ENCODE measurements at regions not wholly inside any gene's neighbourhood (a gene's known extent, or its start where the extent isn't known, plus 50 kb on each side); places are given as distances from the start of the nearest gene placed in this dataset.

GRCh38 chr12:24695103-24695502 lies 253.8 kb downstream of the BCAT1 start:
- POLR2A ChIA-PET (ENCODE audit: unreplicated experiment): no interaction called here

More at GRCh38 chr12:24695103-24695502, 253.8 kb downstream of the BCAT1 start:
- Histone ChIP-seq H4K8ac (ENCODE audit: low read depth in 2 of 2, low read length in 2 of 2) (no peak overlapping the region), H3K56ac (ENCODE audit: extremely low read depth, insufficient read depth, low read length) (no peak overlapping the region), H3K4me3 (ENCODE audit: insufficient read depth, low read depth, low read length) (no peak overlapping the region), H3K9me3 (ENCODE audit: control insufficient read depth, insufficient read depth, low read length) (no peaks in the 10 kb centered on the region), H3K23ac (ENCODE audit: low read depth, low read length) (no peak overlapping the region), H3K4me1 (ENCODE audit: control insufficient read depth, insufficient read depth, low read length) (peaks cover 2% of the 10 kb centered on the region; the same call in 1 of the 2 replicates), H2AK9ac (replicated peaks; ENCODE audit: low read depth, low read length, poor library complexity) (no peak overlapping the region), H4K20me1 (ENCODE audit: insufficient read depth, low read length) (no peaks in the 10 kb centered on the region), H2BK15ac (ENCODE audit: low read depth, low read length) (no peak overlapping the region), H4K5ac (ENCODE audit: low read depth, low read length) (no peak overlapping the region), H3K18ac (ENCODE audit: low read depth, low read length) (no peak overlapping the region), H2BK20ac (ENCODE audit: low read depth, low read length) (no peak overlapping the region), H2BK120ac (ENCODE audit: low read depth, low read length) (no peak overlapping the region), H2BK5ac (ENCODE audit: low read depth, low read length, poor library complexity, severe bottlenecking) (no peak overlapping the region), H3K9me1 (ENCODE audit: insufficient read depth, low read length) (no peaks in the 10 kb centered on the region), H4K91ac (ENCODE audit: insufficient read depth, low read depth, low read length) (no peak overlapping the region), H3K4me2 (ENCODE audit: low read depth, low read length) (no peak overlapping the region), H2AK5ac (ENCODE audit: low read depth, low read length) (no peak overlapping the region), H3K27me3 (ENCODE audit: control insufficient read depth, insufficient read depth, low read length) (no peaks in the 10 kb centered on the region), H3K9ac (ENCODE audit: low read depth, low read length) (no peak overlapping the region), H3K36me3 (ENCODE audit: control insufficient read depth, insufficient read depth, low read length) (no peaks in the 10 kb centered on the region), H3K4ac (ENCODE audit: low read depth, low read length) (no peak overlapping the region), H2AFZ (replicated peaks; ENCODE audit: low read length, poor library complexity) (no peak overlapping the region), H3K14ac (replicated peaks; ENCODE audit: low read depth, low read length) (no peak overlapping the region), H3K79me1 (ENCODE audit: low read depth in 1 of 2, low read length in 2 of 2) (no peaks in the 10 kb centered on the region), H3K27ac (ENCODE audit: insufficient read depth, low read length) (no peak overlapping the region)
- DNase-seq (no peak), ATAC-seq (ENCODE audit: low read depth) (no peak)
- TF ChIP-seq SMC3 (IDR thresholded peaks at IDR 0.05; ENCODE audit: low read depth, low read length): no peak
- no peak for TF ChIP-seq FOS (IDR thresholded peaks at IDR 0.05; ENCODE audit: low read depth, low read length)
- TF ChIP-seq RCOR1 (IDR thresholded peaks at IDR 0.05; ENCODE audit: insufficient replicate concordance, low read length): no peak
- TF ChIP-seq CTCF (conservative IDR thresholded peaks at IDR 0.05; ENCODE audit: low read depth, low read length): no peak
- TF ChIP-seq MAZ (IDR thresholded peaks at IDR 0.05; ENCODE audit: borderline replicate concordance, low read depth, low read length): no peak
- no TSS peak for BruUV-seq (replicated peaks)
- dilution Hi-C loops (cut with HindIII; ENCODE audit: low sequenced_read_pairs, unreplicated experiment) (no loop called here), intact Hi-C loops (cut with micrococcal nuclease) (no loop called here), in situ Hi-C loops (cut with MboI; ENCODE audit: low sequenced_read_pairs) (no loop called here)
- WGBS, 2 experiments (ENCODE audit: extremely low coverage in 2 of 2, insufficient read length in 1 of 2): no CpG with 5 or more reads among the region's 4 CpGs
- CTCF ChIA-PET: no interaction called here

Measured in IMR-90 (cell line).